HUES64 (cell line): ENCODE measurements at regions not wholly inside any gene's neighbourhood (a gene's known extent, or its start where the extent isn't known, plus 50 kb on each side); places are given as distances from the start of the nearest gene placed in this dataset.
"Not testable (repeated sequence)": the region's sequence is repeated elsewhere in the genome, so short reads cannot be mapped to it uniquely, and the experiment has no call there.

Experiments used
- H3K27ac ChIP-seq: 2 replicates; pipeline ENCODE4 v1.7.0; 2013; ENCODE audit warnings: low read depth, low read length, inconsistent platforms
- H3K27me3 ChIP-seq: 2 replicates; pipeline ENCODE4 v1.6.1; 2013; ENCODE audit warnings: mild to moderate bottlenecking, low read length; ENCODE audit not compliant: insufficient read depth
- H3K36me3 ChIP-seq: 2 replicates; pipeline ENCODE4 v1.6.1; 2013; ENCODE audit warnings: mild to moderate bottlenecking, low read length; ENCODE audit not compliant: insufficient read depth
- H3K4me1 ChIP-seq: 2 replicates; pipeline ENCODE4 v1.6.1; 2013; ENCODE audit warnings: mild to moderate bottlenecking, low read length, moderate library complexity; ENCODE audit not compliant: insufficient read depth
- H3K4me3 ChIP-seq: 2 replicates; pipeline ENCODE4 v1.5.1; 2013; ENCODE audit warnings: mild to moderate bottlenecking, low read length, moderate library complexity
- H3K9ac ChIP-seq: 2 replicates; pipeline ENCODE4 v1.6.1; 2013; ENCODE audit warnings: mild to moderate bottlenecking, low read depth, low read length
- H3K9me3 ChIP-seq: 2 replicates; pipeline ENCODE4 v1.6.1; 2013; ENCODE audit warnings: low read depth, low read length; ENCODE audit not compliant: insufficient read depth
- WGBS: fragments of 150-250, 120-280 bp; methylation state at CpG from one replicate; pipeline ENCODE4 v1.1.7; 2013; ENCODE audit warnings: missing lambda C conversion rate; 5-methylcytosine and 5-hydroxymethylcytosine counted together

DNA sequence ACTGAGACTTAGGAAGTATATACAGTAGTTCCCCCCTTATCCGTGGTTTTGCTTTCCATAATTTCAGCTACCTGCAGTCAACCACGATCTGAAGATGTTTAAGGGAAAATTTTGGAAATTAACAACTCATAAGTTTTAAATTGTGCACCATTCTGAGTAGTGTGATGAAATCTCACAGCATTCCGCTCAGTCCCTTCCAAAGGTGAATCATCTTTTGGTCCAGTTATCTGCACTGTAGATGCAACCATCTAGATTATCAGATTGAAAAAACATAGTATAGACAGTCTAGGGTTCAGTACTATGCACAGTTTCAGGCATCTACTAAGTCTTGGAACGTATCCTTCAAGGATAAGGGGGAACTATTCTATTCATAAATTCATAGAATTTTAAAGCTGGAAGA lies 109.0 kb downstream of the ANXA3 start:
- no peak overlapping the region for H3K4me3 ChIP-seq
- no peaks in the 10 kb centered on the region for H3K36me3 ChIP-seq
- H3K27ac ChIP-seq: no peak overlapping the region
- no peak overlapping the region for H3K9ac ChIP-seq
- 95% methylated on average over 3 of the region's 4 CpGs for WGBS
- no peaks in the 10 kb centered on the region for H3K27me3 ChIP-seq
- H3K9me3 ChIP-seq: no peaks in the 10 kb centered on the region
- peaks cover 16% of the 10 kb centered on the region for H3K4me1 ChIP-seq

DNA sequence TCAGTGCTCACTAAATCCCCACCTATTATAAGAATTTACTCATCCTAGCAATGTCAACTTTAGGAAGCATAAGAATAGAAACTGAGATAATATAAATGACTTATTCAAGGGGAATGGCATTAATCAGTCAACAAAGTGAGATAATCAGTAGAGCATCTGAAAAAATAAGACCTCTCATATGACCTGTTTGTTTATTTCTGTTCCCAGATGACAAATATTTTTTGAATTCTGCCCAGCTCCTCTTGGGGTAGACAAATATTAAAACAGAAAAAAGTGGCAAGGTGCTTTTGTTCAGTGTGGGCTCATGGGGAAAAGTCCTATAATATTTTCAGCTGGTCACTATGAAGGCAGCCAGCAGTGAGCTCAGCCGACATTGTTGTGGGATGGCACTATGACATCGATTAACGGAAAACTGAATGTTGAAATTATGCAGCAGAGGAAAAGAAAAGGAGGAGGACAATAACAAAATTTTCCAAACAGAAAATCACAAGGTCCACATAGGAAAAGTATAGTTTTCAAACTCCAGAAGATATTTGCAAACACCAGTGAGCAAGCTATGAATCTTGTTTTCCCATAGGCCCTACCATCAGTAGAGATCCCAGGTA lies 109.6 kb downstream of the ANXA3 start:
- Histone ChIP-seq H3K27ac (no peak overlapping the region), H3K4me1 (peaks cover 16% of the 10 kb centered on the region), H3K9me3 (no peaks in the 10 kb centered on the region), H3K27me3 (no peaks in the 10 kb centered on the region), H3K9ac (no peak overlapping the region), H3K4me3 (no peak overlapping the region), H3K36me3 (no peaks in the 10 kb centered on the region)
- WGBS: 96% methylated on average over 3 of the region's 3 CpGs

DNA sequence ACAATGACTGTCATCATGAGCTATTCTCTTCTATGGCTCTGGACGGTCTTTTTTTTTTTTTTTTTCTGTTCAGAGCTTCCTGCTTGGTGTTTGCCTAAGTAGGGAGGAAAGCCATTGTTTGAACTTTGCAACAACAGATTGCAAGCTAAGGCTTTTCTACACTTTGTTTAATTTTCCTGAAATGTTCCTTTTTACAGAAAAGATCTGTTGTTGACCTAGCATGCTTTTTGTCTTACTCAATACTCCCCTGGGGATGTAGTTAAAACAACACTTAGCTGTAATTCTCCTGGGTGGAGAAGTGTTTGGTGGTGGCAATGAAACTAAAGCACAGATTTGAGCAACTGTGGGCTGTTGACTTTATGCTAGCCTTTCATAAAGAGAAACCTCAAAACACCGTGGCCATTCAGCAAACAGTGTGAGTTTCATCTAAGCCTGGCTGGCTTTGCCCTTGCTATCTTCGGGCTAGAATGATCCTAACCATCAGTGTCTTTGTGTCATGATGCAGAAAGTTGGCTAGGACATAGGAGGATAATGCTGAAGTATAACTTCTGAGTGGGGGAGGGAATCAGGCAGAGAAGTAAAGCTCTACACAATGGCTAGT lies 110.5 kb downstream of the ANXA3 start:
- Histone ChIP-seq H3K9ac (0 out of 2 replicates have a peak overlapping the region, but pooled peaks have one; percentile 17), H3K27ac (peak overlapping the region; percentile 15; the same call in 1 of the 2 replicates), H3K4me1 (peaks cover 16% of the 10 kb centered on the region)

DNA sequence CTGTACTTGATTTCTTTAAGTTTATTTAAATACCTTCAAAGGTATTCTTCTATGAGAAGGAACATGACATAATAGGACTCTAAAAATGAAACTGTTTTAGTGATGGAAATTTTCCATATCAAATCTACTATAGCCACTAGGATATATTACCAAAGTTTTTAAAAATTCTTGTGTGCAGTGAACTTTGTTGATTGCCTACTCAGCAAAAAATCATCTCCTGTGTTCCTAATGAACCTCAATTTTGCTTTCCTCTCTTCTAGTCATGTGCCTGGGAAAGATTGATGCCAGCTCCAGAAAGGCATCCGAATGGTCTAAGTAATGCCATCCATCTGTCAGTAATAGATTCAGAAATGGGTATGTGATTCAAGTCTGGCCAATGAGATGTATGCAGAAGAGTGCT lies 111.1 kb downstream of the ANXA3 start:
- Histone ChIP-seq H3K4me1 (peaks cover 16% of the 10 kb centered on the region), H3K36me3 (no peaks in the 10 kb centered on the region), H3K27ac (no peak overlapping the region), H3K9ac (no peak overlapping the region), H3K4me3 (no peak overlapping the region), H3K27me3 (no peaks in the 10 kb centered on the region), H3K9me3 (no peaks in the 10 kb centered on the region)
- 96% methylated on average over 1 of the region's 1 CpG for WGBS

More for the DNA sequence above, 110.5 kb downstream of the ANXA3 start:
- Histone ChIP-seq H3K9me3 (no peaks in the 10 kb centered on the region), H3K36me3 (no peaks in the 10 kb centered on the region), H3K27me3 (no peaks in the 10 kb centered on the region), H3K4me3 (no peak overlapping the region)
- 51% methylated on average over 3 of the region's 3 CpGs for WGBS

DNA sequence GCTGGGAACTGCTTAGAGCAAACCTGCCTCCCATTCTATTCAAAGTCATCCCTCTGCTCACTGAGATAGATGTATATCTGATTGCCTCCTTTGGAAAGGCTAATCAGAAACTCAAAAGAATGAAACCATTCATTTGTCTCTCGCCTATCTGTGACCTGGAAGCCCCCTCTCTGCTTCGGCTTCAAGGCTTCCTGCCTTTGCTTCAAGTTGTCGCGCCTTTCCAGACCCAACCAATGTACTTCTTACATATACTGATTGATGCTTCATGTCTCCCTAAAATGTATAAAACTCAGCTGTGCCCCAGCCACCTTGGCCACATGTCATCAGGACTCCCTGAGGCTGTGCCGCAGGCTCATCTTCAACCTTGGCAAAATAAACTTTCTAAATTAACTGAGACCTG lies 111.9 kb upstream of the BMP2K start:
- not testable (repeated sequence) for H3K9ac ChIP-seq, H3K4me3 ChIP-seq, H3K36me3 ChIP-seq, H3K27ac ChIP-seq, H3K27me3 ChIP-seq, H3K9me3 ChIP-seq
- peaks cover 16% of the 10 kb centered on the region for H3K4me1 ChIP-seq
- WGBS: 85% methylated on average over 5 of the region's 5 CpGs

DNA sequence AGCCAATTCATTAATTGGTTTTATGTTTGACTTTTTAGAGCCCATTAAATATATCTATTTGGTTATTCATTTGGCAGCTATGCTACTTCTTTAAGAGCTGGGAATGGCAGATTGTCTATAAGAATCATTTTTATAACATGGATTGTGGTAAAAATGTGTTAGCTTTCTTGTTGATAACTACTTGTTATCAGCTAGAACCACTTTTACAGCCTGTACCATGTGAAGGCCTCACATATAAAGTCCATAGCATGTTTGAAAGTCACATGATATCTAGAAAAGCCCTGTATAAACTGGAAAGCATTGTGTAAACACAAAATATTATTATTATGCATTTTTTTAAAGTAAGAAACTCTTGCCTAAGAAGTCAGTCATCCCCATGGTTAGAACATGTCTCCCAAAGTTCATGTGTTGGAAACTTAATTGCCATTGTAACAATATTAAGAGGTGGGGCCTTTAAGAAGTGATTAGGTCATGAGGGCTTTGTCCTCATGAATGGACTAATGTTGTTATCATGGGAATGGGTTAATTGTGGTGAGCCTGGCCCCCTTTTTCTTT lies 110.9 kb upstream of the BMP2K start:
- Histone ChIP-seq H3K4me3 (no peak overlapping the region), H3K9ac (no peak overlapping the region), H3K4me1 (peaks cover 16% of the 10 kb centered on the region), H3K27ac (no peak overlapping the region), H3K27me3 (no peaks in the 10 kb centered on the region), H3K9me3 (no peaks in the 10 kb centered on the region), H3K36me3 (no peaks in the 10 kb centered on the region)

GRCh38 chr4:78666830-78667258 lies 109.3 kb upstream of the BMP2K start:
- Histone ChIP-seq H3K9me3 (no peaks in the 10 kb centered on the region), H3K27ac (no peak overlapping the region), H3K27me3 (no peaks in the 10 kb centered on the region), H3K36me3 (no peaks in the 10 kb centered on the region), H3K4me3 (no peak overlapping the region), H3K9ac (no peak overlapping the region), H3K4me1 (peaks cover 11% of the 10 kb centered on the region)
- WGBS: 89% methylated on average over 3 of the region's 3 CpGs

DNA sequence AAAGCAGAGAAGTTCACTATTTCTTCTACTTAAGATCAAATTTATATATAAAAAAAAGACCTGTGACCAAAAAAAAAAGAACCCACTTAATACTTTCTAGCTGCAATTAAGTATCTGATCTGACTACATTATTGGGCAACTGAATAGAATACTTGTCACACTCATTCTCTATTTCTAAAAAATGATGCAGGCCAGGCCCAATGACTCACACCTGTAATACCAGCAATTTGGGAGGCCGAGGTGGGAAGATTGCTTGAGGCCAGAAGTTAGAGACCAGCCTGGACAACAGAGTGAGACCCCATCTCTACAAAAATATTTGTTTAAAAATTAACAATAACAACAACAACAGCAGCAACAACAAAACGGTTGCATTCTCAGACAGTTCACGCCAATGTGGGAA lies 108.8 kb upstream of the BMP2K start:
- no peaks in the 10 kb centered on the region for H3K36me3 ChIP-seq
- no peak overlapping the region for H3K4me3 ChIP-seq
- H3K4me1 ChIP-seq: peaks cover 6% of the 10 kb centered on the region
- H3K27ac ChIP-seq: no peak overlapping the region
- H3K9me3 ChIP-seq: no peaks in the 10 kb centered on the region
- no peak overlapping the region for H3K9ac ChIP-seq
- 100% methylated on average over 1 of the region's 3 CpGs for WGBS
- no peaks in the 10 kb centered on the region for H3K27me3 ChIP-seq

DNA sequence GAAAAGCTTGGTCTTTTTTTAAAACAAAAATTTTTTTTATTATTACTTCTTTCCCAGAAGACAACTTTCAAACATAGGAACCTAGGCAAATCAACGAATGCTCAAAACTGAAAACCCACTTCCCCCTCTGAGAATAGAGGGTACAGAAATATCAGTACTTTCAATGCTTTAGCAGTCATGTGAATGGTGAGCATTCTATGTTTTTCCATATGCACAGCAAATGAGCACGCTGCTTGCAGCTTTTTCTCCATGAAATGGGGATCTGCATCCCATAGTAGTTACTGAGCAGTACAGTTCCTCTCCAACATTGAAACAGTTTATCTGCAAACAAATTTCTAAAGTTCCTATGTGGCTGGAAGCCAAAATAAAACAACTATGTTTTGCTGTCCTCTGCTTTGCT lies 108.4 kb upstream of the BMP2K start:
- Histone ChIP-seq H3K9ac (no peak overlapping the region), H3K36me3 (no peaks in the 10 kb centered on the region), H3K4me3 (no peak overlapping the region), H3K4me1 (0 out of 2 replicates have a peak, but pooled peaks cover 2% of the 10 kb centered on the region), H3K27me3 (no peaks in the 10 kb centered on the region), H3K27ac (no peak overlapping the region), H3K9me3 (no peaks in the 10 kb centered on the region)
- WGBS: 95% methylated on average over 2 of the region's 2 CpGs

DNA sequence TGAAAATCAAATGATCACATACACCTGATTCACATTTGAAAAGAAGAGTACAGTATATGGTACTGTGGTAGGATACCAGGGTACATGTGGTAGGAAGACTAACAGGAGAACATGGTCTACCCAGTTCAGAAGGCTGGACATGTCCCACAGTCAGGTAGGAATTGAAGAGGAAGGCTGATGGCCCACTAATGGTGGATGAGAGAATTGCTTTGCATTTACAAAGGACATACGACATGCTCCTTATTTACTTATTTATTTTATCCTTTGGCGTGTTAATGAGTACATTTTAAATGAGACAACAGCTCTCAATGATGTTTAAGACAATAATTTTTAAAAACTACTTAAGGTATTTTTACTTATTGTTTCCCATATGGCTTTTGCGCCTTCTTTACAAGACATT lies 106.7 kb upstream of the BMP2K start:
- WGBS: 100% methylated on average over 1 of the region's 3 CpGs
- no peak overlapping the region for H3K27ac ChIP-seq
- no peaks in the 10 kb centered on the region for H3K4me1 ChIP-seq
- no peaks in the 10 kb centered on the region for H3K36me3 ChIP-seq
- H3K4me3 ChIP-seq: no peak overlapping the region
- H3K9me3 ChIP-seq: no peaks in the 10 kb centered on the region
- no peak overlapping the region for H3K9ac ChIP-seq
- H3K27me3 ChIP-seq: no peaks in the 10 kb centered on the region

DNA sequence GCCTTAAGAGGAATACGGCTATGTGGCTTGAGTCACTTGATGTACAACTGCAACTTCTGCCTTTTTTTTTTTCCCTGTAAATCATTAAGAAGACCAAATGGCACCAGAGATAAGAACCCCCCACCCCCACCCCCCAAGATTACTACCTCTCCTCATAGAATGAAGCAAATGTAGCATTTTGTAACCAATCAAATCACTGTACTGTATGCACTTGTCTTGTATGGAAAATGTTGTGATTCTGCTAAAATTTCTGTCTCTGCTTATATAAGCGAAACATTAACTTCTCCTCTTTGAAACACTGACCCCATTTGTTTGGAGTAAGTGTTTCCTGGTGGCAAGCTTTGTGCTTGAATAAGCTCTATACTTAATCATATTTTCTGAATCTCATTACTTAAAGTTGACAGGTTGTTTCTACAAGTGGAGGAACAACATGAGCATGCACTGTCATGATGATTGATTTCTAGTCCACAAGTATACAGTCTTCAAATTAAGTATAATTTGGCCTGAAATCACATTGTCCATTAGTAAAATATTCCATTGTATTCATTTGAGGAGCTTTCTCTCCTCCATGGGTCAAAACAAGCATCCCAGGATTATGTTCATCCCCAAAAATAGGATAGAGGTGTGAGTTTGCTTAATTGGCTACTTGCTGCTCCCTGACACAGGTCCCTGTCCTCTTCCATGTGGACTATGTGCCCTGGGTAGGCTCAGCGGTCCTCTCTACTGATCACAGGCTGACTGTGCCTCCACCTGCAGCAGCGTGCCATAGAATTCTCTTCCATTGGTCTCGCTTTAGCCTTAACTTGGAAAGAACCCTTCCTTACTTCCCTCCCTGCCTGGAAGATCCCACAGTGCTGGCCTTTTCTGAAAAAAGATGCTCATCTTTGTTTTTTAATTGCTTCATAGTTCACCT lies 104.0 kb upstream of the BMP2K start:
- Histone ChIP-seq H3K4me3 (no peak overlapping the region), H3K4me1 (no peaks in the 10 kb centered on the region), H3K27ac (no peak overlapping the region), H3K9ac (no peak overlapping the region), H3K36me3 (no peaks in the 10 kb centered on the region), H3K9me3 (no peaks in the 10 kb centered on the region), H3K27me3 (no peaks in the 10 kb centered on the region)
- whole genome bisulfite sequencing: 91% methylated on average over 4 of the region's 5 CpGs
